ENCODE measurements at regions not wholly inside any gene's neighbourhood (a gene's known extent, or its start where the extent isn't known, plus 50 kb on each side); places are given as distances from the start of the nearest gene placed in this dataset.

DNA sequence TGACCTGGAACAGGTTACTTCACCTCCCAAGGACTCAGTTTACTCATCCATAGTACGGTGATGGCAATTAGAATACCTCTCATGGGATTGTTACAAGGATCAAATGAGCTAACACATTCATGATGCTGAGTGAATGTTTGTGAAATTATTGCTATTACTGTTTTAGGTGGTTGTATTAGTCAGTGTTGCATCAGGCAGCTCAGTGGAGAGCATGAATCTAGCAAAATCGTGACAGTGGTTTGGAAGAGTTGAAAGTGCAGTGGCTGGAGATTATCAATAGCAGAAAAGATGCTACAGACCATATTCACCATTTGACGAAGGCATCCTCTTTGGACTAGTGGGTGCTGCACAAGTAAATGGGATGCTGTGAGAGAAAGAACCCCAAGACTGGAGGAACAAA is 50.4 kb upstream of the CTNNBL1 start:
- no peak for DNase-seq

DNA sequence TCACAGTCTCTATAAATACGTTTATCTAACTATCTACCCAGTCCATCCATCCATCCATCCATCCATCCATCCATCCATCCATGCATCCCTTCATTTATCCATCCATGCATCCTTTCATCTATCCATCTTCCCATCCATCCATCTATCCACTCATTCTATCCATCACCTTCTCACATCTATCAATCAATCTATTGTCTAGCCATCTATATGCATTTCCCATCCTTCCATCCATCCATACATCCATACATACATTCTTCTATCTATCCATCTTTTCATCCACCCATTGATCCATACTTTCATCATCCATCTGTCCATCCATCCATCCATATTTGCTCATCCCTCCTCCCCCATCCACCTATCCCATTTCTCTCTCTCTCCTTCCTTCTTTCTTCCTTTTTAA is 51.6 kb upstream of the CTNNBL1 start:
- no peak for DNase-seq

DNA sequence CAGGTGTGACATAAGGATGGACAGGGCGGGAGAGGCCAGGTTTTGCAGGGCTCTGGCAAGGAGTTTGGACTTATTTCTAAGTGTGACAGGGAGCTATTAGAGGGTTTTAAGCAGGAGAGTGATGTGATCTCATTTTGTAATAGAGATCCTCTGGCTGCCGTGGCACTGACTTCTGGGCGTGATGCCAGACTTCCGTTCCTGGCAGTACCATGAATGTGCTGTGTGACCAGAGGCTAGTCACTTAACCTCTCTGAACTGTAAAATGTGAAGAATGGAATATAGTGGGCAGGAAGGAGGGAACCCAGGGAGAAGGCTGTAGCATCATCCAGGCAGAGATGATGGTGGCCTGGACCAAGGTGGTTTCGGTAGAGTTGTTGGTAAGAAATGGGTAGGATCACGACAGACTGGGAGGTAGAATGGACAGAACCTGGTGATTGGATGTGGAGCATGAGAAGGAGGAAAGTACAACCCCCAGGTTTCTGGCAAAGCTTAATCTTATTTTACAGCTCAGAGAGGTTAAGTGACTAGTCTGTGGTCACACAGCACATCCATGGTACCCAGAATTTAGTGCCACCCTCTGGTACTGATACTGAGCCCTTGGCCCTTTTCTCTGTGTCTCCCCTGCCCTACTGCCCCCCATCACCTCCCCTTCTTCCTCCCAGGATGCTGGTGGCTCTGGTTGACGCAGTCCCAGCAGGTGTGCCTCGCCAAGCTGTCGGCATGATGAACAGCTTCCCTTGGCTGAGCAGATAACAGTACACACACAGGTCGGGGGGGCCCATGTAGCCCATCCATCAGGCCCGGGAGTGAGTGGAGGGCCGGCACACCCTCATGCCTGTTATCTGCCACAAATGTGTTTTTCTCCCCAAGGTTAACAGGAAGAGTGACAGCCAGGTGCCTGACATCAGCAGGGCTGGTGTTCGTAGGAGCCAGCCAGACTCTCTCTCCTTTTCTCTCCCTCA is 52.9 kb upstream of the CTNNBL1 start:
- DNase-seq: no peak

DNA sequence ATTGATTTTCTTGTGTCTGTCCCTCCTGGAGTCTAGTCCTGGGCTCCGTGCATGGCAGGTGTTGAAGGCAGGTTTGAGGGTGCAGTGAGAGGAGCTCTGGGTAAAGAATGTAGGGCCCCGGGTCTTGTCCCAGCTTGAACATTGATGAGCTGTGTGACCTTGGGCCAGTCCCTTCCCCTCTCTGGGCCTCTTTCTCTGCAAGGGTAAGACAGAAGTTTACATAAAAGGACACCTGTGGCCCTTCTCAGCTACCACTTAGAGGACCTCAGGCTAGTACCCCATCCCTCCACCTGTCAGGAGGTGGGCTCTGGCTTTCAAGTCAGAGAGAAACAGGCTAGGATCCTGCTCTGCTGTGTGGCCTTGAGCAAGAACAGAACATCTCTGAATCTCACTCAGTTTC is 55.3 kb upstream of the CTNNBL1 start:
- no peak for DNase-seq

DNA sequence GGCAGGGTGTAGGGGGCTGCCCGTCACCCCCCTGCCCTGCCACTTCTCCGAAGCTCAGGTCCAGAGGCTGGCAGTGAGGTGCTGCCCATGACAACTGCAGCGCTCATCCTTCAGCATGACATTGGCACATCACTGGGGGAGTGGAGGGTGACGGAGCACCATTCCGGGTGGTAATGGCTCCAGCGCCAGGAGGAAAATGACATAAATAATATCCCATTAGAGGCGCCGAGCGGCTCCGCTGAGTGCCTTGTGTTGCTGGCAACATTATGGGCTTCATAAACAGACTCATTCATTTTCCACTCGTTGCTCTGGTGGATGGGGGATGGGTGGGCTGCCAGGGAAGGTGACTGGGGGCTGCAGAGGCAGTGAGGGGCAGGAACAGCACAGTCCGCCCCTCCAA is 56.9 kb upstream of the CTNNBL1 start:
- no peak for DNase-seq

DNA sequence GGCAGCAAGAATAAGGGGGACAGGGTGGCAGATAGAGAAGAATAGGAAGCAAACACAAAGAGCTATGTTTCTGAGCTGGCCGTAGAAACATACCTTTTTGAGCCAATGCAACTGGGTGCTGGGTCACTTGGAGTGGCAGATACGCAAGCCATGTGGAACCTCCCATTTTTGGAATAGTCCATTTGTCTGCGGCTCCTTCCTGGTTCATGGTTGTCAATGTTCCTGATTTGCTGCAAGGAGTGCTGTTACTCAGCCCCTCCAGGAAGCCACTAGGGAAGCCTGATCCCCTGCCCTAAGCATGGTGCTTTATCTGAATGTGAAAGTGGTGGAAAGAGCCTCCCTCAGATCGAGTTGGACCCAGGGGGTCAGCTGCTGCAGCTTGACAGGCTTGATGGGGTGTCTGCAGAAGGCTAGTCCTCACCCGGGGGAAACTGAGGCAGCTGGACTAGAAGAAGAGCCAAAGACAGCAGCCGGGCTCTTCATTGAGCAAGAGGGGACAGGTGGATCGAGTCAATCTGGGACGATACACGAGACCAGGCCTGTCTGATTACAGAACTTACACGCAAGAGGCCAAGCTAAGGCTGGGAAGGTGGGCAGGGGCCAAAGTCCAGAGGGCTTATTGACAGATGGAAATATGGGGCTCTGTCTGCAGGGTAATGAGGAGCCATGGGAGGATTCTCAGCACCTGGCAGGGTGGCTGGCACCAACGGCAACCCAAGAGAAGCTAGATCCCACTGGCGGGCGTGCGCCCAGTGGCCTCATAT is 57.4 kb upstream of the CTNNBL1 start:
- DNase-seq: no peak

DNA sequence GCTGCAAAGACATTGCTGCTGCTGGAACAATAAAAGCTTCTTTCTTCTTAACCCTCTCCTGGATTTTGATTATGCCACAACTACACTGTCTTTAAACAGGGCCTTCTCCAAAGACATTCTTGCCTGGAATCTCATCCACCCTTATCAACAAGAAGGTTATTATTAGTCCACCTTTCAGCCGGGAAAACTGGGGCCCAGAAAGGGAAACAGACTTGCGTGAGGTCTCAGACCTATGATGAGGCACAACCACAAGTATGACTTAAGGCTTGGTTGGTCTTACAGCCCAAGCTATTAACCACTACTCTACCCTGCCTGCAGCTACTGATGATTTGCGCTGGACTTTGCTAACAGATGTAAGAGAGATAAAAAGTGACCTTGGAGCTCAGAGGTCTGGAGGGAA is 62.8 kb upstream of the CTNNBL1 start:
- no peak for DNase-seq

DNA sequence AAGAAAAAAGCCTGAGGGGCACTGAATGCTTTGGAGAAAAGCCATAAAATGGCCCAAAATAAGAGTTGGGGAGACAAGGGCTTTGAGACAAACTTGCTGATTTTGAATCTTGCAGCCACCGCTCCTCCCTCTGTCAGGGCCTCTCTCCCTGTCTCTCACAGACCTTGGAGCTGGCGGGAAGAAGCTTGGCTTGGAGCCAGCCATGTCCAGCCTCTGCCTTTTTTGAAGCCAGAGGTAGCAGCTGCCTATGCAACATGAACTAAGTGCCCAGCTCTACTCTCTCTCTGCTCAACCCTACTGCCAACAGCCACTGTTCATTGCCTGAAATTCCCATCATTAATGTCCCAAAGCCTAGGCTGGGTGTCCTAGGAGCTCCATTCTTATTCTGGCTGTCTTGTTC is 63.7 kb upstream of the CTNNBL1 start:
- DNase-seq: no peak

DNA sequence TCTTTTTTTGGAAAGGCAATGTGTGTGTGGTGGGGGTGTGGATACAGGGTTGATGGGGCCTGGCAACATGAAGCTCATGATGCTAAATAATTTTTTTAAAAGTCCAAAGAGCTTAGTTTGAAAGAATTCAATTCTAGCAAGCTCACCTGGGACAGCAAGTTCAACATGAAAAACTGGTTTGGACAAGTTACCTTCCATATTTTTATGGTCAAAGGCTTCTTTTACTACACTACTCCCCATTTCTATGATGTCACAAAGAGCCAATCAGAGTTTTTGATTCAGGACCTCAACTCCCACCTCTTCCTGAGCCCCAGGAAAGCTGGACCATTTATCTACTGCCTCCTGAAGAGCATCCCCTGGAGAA is 66.1 kb upstream of the CTNNBL1 start:
- no peak for DNase-seq

DNA sequence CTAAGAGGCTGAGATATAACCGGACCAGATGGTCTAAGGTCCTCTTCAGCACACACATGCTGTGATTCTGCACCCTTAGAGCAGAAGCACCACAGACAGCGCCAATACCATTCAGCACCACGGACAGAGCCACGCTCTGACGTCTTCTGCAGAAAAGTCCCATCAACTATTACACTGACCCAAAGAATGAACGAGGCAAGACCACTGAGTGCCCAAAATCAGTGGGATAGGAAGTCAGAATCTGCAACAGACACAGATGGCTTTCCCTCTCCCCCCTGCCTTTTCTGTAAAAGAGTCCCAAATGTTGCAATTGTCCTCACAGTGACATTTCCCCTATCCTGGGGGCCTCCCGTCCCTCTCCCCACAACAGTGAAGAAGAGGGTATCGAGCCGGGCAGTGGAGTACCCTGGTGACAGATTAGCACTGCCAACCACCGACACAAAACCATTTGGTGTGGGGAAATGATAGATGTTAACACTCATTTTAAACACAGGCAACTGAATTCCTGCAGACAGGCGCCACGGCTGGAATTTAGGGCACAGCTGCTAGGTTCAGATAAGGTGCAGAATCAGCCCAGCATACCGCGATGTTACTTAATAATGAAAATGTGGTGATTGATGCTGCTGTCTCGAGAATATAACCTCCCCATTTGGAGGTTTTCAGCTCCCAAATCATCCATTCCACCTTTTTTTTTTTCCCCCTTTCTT is 66.6 kb upstream of the CTNNBL1 start:
- DNase-seq: peak; percentile 20

DNA sequence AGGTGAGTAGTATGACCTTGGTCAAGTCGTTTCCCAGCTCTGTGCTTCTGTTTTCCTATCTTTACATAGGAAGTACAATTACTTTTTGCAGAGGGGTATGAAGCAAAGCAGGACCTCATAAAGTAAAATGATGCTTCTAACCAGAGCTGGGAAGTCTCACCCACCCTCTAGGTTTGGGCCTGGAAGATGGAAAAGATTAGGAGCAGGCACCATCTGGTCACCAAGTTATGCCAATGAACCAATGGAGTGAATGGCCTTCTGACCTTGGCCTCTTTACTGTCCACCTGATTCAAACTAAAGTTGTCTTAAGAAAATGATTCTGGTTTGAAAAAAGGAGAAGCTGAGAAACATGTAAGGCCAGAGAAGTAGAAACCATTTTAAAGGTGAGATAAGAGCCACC is 68.9 kb upstream of the CTNNBL1 start:
- DNase-seq: no peak

DNA sequence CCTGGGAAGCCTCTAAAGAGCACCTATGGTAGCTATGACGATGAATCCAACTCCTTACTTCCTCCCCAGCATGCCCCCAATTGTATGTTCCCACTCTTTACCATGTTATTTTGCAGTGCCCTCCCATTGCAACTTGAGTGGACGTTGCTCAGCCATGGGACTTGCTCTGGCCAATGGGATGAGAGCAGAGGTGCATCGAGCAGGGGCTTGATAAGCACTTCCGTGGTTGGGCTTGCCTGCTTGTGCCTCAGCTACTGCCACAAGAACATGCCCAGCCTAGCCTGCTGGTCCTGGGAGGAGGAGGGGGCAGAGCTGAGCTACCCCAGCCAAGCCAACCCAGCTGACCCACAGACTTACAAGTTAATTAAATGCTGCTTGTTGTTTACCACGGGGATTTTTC is 71.1 kb upstream of the CTNNBL1 start:
- no peak for DNase-seq

DNA sequence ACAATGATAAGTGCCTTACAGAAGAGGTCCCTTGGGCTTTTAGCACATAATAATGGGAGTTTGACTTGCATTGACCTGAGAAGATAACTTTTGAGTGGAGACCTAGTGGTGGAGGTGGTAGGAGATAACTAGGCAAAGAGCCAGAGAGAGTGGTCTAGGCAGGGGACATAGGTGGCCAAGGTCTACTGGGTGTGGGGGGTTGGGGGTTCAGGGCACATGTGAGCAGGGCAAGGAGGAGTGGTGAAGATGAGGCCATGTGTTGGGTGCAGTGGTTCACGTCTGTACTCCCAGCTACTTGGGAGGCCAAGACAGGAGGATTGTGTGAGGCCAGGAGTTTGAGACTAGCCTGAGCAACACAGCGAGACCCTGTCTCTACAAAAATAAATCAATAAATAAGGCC is 74.3 kb upstream of the CTNNBL1 start:
- no peak for DNase-seq

DNA sequence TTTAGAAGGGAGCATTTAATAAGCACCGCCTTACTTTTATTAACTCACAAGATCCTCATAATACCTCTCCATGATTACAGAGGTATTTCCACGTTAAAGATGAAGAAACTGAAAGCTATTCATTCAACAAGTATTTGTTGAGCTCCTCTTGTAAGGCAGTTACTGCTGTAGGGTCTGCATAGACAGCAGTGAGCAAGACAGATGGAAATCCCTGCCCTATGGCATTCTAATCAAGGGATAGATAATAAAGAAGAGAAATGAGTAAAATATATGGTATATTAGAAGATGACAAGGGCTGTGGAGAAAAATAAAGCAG is 77.8 kb upstream of the CTNNBL1 start:
- no peak for DNase-seq

DNA sequence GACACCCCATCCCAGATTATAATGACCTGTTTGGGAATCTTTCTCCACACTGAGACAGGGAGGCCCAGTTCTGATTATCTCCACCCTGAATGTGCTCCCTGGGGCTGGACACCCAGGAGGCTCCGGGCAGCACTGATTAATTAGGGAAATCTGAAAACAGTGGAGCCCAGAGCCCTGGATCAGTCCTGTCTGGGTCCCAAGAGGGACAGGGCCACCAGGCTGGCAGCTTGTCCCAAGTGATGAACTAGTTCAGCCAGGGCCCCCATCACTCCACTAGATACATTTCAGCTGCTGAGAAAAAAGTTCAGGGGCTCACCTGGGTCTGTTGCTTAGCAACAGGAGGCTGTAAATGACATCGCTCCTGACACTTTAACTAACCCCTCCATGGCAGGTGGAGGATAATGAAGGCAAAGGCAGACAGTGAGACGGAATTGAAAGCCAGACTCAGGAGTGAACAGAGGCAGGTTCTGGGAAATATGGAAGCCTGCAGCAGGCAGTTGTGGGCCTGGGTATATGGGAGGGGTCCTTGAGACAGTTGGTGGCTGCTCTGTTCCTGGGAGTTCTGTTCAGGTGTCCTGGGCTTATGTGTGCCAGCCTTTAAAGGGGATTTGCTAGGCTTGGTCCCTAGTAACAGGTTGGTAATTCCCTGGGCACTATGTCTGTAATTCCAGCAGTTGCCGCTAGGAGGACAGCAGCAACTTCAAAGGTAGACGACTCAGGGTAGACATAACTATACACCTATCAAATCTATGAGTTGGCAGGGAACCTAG is 78.3 kb upstream of the CTNNBL1 start:
- DNase-seq: peak; percentile 56

DNA sequence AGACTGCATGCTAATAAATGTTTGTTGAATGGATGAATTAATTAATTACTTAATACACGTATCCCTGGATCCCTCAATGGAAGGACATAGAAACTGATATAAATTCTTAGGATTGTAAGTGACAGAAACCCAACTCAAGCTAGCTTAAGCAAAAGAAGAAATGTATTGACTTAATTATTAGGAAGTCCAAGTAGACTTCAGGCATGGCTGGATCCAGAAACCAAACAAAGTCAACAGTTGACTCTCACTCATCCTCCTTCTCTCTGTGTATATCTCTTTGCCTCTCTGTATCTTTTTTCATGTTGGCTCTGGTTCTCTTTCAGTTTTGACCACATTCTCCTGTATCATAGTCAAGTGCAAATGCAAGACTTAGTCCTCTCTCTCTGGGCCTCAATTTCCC is 82.0 kb upstream of the CTNNBL1 start:
- DNase-seq: no peak

DNA sequence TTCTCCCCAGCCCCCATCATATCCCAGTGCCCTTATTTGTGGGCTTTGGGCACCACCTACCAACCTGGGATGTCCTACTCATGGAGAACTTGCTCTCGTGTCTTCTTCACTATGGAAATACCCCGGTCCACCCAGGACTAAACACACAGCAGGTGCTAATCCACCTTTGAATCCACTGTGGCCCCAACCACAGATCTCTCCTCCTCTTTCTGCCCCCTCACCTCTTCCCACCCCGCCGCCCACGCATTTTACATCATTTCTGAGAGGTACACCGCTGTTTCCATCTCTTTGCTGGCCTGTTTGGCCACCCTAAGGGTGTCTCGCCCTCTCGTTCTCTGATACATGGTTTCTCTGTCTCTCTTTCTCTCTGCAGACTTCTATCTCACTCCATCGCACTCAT is 82.5 kb upstream of the CTNNBL1 start:
- DNase-seq: no peak

DNA sequence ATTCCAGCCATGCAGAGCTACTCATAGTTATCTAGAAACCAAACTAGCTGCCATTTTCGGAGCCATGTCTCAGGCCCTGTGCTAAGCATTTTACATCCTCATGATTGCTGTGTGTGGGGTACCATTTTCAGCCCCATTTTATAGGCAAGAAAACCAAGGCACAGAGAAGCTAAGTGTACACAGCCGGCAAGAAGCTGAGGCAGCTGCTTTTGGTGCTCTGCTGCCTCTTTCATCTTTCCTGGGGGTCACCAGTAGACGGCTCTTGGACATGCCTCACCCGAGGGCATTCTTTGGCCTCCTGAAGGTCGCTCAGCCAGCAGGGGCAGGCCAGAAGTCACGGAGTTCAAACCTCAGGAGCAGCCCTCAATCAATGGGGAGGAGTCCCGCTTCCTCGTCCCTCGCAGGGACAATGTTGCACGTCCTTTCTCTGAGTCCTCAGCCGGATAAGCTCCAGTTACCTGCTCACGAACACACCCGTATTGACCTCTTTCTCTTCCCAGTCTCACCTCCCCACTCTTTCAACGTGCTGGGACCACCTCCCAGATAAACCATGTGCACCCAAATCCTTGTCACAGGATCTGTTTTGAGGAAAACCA is 82.6 kb upstream of the BLCAP start:
- no peak for DNase-seq

DNA sequence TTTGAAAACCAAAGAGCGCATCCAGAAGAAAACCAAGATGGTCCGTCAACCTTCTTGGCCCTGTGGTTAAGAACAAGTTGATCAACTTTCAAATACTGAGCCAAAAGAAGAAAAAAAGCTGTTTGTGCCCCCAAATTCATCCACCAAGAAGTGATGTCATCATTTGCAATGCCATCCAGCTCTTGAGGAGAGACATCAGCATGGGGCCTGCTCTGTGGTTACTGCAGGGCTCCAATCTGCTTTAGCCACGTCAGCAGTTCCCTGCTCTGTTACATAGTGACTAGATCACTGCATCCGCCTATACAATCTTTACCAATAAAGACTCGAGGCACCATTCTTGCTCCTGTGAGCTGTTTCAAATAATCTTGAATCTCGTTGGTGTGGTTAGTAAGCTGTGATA is 75.0 kb upstream of the BLCAP start:
- DNase-seq: no peak

DNA sequence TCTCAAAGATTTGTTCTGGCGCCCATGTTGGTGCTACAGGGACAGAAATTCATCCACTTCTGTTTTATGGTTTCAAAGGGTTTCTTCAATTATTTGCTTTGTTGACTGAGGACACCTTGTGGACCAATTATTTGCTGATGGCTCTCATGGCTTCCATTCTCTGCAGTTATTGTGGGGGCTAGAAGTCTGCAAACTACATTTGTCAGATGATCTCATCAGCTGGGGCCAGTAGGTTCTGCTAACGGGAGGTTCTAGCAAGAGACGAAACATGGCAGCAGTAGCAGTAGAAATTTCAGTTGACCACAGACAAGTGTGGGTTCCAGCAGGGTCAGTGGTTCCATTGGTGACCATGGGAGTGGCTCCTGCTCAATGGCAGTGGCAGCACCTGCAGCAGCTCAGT is 72.8 kb upstream of the BLCAP start:
- no peak for DNase-seq

DNA sequence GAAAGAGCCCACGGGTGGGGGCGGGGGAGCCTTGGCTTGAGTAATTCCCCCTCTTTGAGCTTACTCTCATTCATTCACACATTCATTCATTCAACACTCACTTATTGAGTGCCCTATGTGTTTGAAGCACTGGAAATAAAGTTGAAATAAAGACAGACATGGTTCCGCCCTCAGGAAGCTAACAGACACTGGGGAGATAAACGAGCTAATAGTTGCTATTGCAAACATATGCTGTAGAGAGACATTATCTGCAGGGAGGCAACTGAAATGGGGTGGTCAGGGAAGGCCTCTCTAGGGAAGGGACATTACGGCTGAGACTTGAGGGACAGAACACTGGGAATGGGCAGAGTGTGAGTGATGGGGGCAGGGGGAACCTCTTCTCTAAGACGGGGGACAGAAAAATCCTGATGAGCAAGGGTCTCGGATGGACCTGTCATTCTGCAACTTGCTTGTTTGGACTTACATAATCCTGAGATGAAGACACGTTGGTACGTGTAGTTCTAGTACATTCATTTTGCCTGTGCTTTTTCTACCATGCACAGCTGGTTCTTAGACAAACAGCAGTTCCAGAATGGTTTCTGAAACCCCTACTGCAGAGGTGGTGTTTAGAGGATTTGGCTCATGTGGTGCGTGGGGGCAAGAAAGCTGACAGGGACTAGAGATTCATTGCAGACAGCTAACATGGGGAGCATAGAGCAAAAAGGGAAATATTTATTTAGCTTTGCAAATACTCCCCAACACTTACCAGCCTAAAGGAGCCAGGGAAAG is 71.1 kb upstream of the BLCAP start:
- DNase-seq: no peak

DNA sequence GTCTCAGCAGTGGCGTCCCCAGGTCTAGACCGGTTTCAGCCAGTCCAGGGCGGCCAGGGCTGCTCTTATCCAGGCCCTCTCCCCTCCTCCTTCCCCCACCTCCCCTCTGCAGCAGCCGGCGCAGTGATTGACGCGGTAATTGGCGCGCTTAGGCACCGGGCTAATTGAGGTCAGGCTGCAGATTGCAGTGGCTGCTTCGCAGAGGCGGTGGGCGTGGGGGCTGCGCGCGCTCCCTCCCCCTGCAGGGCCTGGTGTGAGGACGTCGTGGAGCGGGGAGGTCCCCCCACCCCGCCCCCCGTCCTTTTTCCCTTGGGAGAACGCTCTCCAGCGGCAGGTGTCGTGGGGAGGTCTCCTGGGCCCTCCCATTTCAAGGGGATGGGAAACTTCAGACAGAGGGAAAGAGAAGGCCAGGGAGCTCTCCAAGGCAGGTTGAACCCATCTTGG is 70.4 kb upstream of the BLCAP start:
- DNase-seq: no peak

Measured in activated CD4-positive, alpha-beta T cell treated with anti-CD3 and anti-CD28 coated beads, Interleukin-2, amount 50 U/mL, for 1 hour (primary cell).